Right lobe of liver (tissue), 6 donors: ENCODE measurements at regions not wholly inside any gene's neighbourhood (a gene's known extent, or its start where the extent isn't known, plus 50 kb on each side); places are given as distances from the start of the nearest gene placed in this dataset.

Experiments used
- ATAC-seq, 4 donors: fragments of 200-7000 bp; cut with Tn5 transposase; one replicate each; pipeline ENCODE4 v1.9.1; 2020; ENCODE audit warnings: mild to moderate bottlenecking in 4 of 4, moderate library complexity in 4 of 4
- DNase-seq, 3 donors: peaks; one replicate each; pipeline ENCODE4 v3.0.0-alpha.2; 2020
- H3K27ac ChIP-seq, 3 donors: fragments of 200-600 bp; one replicate each; pipeline ENCODE4 v1.8.0; 2022
- H3K27me3 ChIP-seq, 2 donors: fragments of 200-600 bp; one replicate each; pipeline ENCODE4 v1.8.0; 2022
- H3K36me3 ChIP-seq, 4 donors: fragments of 200-600 bp; sonication (generic) in 1 of 4; one replicate each; pipeline versions ENCODE4 v1.5.1 to v1.8.0; 2017 to 2022; ENCODE audit warnings: control low read depth in 1 of 4
- H3K4me1 ChIP-seq, 4 donors: fragments of 200-600 bp; sonication (generic) in 1 of 4; one replicate each; pipeline versions ENCODE4 v1.5.1 to v1.8.0; 2017 to 2022; ENCODE audit warnings: control low read depth in 1 of 4
- H3K4me3 ChIP-seq, 3 donors: fragments of 200-600 bp; one replicate each; pipeline ENCODE4 v1.8.0; 2022
- H3K9me3 ChIP-seq, 4 donors: fragments of 200-600 bp; sonication (generic) in 1 of 4; one replicate each; pipeline versions ENCODE4 v1.5.1 to v1.8.0; 2017 to 2022; ENCODE audit warnings: control low read depth in 1 of 4
- POLR2A ChIP-seq: fragments of 450-650 bp; IDR thresholded peaks from one replicate; pipeline ENCODE4 v1.6.1; 2017; ENCODE audit warnings: antibody characterized with exemption, mild to moderate bottlenecking
- WGBS: methylation state at CpG from one replicate; pipeline ENCODE4 v1.1.6; 2018; ENCODE audit warnings: low coverage, low lambda C conversion rate; ENCODE audit not compliant: insufficient coverage; ENCODE audit errors: missing lambda C conversion rate; 5-methylcytosine and 5-hydroxymethylcytosine counted together
- intact Hi-C, 2 donors: fragments of 100-400 bp; cut with DNase I; formaldehyde crosslinking; loops; one replicate each; pipeline versions ENCODE4 v1.11.2 to v1.14.1; 2022
- TF ChIP-seq, protein P1 (sequence below), 4 donors: fragments of 200-600 bp in 3 of 4; fragments of 450-650 bp in 1 of 4; IDR thresholded peaks; one replicate each; pipeline versions ENCODE4 v1.5.1 to v1.8.0; 2016 to 2022; ENCODE audit warnings: antibody characterized with exemption in 4 of 4, mild to moderate bottlenecking in 2 of 4
- donor health status: DM: no; HTN: yes; CAD: no.
- donor health status: DM: no; HTN: no; CAD: no.
- donor health status: DM: no; HTN: no; CAD: no.
- donor health status: DM: no; HTN: yes; CAD: no.
- donor health status: DM: no; HTN: yes; CAD: no.

DNA sequence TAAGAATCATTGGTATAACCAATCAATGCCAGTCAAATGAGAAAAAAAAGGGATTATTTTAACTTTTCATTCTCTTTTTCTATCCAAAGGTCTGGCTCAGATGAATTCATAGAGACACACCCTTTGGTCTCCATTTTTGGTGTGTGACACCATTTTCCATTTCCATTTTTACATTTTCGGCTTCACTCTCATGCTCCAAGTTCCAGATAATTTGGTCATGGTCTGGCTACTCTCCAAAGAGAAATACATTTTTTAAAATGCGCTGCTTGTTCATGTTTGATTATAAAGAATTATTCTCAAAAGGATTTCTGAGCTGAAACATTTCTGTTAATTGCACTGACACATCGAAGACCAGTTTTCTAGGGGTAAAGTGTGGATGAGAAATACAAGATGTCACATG is 51.6 kb upstream of the FIBIN start:
- intact Hi-C loops, result no loop called here
- no peak overlapping the region for H3K27ac ChIP-seq
- ATAC-seq, result no peak
- TF ChIP-seq POLR2A, result no peak
- TF ChIP-seq, protein P1, sequence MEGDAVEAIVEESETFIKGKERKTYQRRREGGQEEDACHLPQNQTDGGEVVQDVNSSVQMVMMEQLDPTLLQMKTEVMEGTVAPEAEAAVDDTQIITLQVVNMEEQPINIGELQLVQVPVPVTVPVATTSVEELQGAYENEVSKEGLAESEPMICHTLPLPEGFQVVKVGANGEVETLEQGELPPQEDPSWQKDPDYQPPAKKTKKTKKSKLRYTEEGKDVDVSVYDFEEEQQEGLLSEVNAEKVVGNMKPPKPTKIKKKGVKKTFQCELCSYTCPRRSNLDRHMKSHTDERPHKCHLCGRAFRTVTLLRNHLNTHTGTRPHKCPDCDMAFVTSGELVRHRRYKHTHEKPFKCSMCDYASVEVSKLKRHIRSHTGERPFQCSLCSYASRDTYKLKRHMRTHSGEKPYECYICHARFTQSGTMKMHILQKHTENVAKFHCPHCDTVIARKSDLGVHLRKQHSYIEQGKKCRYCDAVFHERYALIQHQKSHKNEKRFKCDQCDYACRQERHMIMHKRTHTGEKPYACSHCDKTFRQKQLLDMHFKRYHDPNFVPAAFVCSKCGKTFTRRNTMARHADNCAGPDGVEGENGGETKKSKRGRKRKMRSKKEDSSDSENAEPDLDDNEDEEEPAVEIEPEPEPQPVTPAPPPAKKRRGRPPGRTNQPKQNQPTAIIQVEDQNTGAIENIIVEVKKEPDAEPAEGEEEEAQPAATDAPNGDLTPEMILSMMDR (IDR thresholded peaks at IDR 0.05), result no peak
- H3K9me3 ChIP-seq, result no peaks in the 10 kb centered on the region
- DNase-seq, result no peak
- H3K27me3 ChIP-seq, result no peaks in the 10 kb centered on the region
- H3K4me1 ChIP-seq, result peaks cover 0 to 18% (median 7%) of the 10 kb centered on the region in 4 donors
- no peak overlapping the region for H3K4me3 ChIP-seq
- 73% methylated on average over 3 of the region's 3 CpGs for WGBS
- no peaks in the 10 kb centered on the region for H3K36me3 ChIP-seq

DNA sequence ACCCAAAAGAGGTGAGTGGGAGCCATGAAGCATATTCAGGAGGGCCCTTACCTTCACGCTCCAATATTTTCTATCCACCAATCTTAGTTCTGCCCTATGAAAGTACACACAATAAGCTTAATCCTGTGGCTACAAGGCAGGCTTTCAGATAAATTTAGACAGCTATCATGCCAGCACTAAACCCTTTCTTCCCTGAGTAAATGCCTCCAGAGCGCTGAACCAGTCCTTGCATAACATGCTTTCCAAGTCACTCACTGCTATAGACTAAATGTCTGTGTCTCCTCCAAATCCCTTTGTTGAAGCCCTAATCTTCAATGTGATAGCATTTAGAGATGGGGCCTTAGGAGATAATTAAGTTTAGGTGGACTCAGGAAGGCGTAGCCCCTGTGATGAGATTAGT is 50.3 kb upstream of the FIBIN start:
- ATAC-seq (no peak), DNase-seq (no peak)
- H3K27ac ChIP-seq, result no peak overlapping the region
- H3K4me1 ChIP-seq, result peaks cover 0 to 27% (median 13%) of the 10 kb centered on the region in 4 donors
- H3K4me3 ChIP-seq, result no peak overlapping the region
- no peaks in the 10 kb centered on the region for H3K27me3 ChIP-seq
- H3K9me3 ChIP-seq, result no peaks in the 10 kb centered on the region
- no peaks in the 10 kb centered on the region for H3K36me3 ChIP-seq
- 97% methylated on average over 3 of the region's 3 CpGs for WGBS
- TF ChIP-seq POLR2A, result no peak
- TF ChIP-seq, protein P1 (IDR thresholded peaks at IDR 0.05), result no peak
- intact Hi-C loops, result no loop called here
